ENCODE measurements at regions not wholly inside any gene's neighbourhood (a gene's known extent, or its start where the extent isn't known, plus 50 kb on each side); places are given as distances from the start of the nearest gene placed in this dataset.

DNA sequence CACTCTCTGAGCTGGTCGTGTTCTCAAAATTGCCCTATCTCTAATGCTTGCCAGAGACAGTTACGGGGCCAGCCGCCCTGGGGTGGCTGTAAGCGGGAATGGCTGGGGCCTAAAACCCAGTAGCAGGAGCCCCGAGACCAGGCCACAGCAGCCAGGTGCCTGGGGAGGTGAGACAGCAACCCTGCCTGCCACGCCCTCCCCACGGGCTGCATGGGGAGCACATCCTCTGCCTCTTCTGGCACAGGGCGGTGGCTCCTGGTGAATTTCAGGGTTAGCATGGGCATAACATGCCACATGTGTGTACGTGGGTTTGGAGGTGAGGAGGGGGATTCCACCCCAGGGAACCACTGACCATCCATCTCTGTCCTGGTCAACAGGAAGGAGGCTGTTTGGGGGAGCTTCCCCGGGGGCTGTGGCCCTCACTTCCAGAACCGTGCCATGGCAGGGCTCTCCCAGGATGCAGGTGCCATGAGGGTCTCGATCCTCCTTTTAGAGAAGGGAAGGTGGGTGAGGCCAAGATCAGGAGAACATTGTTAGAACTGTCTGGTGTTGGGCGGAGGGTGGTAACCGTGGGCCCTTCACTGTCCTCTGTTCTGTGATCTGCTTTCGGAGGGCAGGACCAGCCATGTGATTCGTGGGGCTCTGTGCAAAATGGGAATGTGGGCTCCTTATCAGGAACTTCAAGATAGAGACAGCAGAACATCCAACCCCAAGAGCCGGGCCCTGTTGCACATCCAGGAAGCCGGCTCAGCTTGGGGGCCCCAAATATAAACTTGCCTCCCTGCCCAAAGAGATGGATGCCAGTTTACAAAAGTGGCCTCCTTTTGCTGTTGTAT, 312.2 kb upstream of the DIO3 start:
- Histone ChIP-seq H3K9ac (replicated peaks; ENCODE audit: extremely low read depth, insufficient read depth, low read length) (no peak overlapping the region), H3K4me1 (ENCODE audit: control insufficient read depth, extremely low read depth, insufficient read depth, low read length) (no peaks in the 10 kb centered on the region), H4K20me1 (replicated peaks; ENCODE audit: control insufficient read depth, extremely low read depth, insufficient read depth, low read length) (no peaks in the 10 kb centered on the region), H3K36me3 (ENCODE audit: control insufficient read depth in 2 of 2, extremely low read depth in 1 of 2, insufficient read depth in 2 of 2, low read length in 2 of 2) (no peaks in the 10 kb centered on the region), H3K27ac (ENCODE audit: insufficient read depth, low read depth, low read length) (no peak overlapping the region), H3K4me2 (ENCODE audit: insufficient read depth, low read length) (no peak overlapping the region), H2AFZ (ENCODE audit: low read depth, low read length) (no peak overlapping the region), H3K9me1 (replicated peaks; ENCODE audit: control insufficient read depth, extremely low read depth, insufficient read depth, low read length) (no peaks in the 10 kb centered on the region), H3K4me3 (replicated peaks in 1 of 3; ENCODE audit: insufficient read depth in 1 of 3, low read depth in 1 of 3, low read length in 3 of 3) (no peak overlapping the region), H3K79me2 (ENCODE audit: control insufficient read depth, insufficient read depth, low read length) (no peaks in the 10 kb centered on the region), H3K27me3 (ENCODE audit: control insufficient read depth in 2 of 2, insufficient read depth in 2 of 2, low read length in 2 of 2) (no peaks in the 10 kb centered on the region), H3K9me3 (replicated peaks; ENCODE audit: control insufficient read depth, insufficient read depth, low read length) (no peaks in the 10 kb centered on the region)
- no TSS peak for BruUV-seq (replicated peaks)
- POLR2A ChIA-PET = no interaction called here
- CTCF ChIA-PET = no interaction called here
- FAIRE-seq (no peak), DNase-seq (ENCODE audit: low read depth, low spot score) (no peak)
- dilution Hi-C loops (cut with MboI; ENCODE audit: extremely low pct_ligation_motif_present, low sequenced_read_pairs) (no loop called here), intact Hi-C loops (cut with micrococcal nuclease) (no loop called here)
- TF ChIP-seq POLR2AphosphoS5 (IDR thresholded peaks at IDR 0.05; ENCODE audit: insufficient read depth, low read depth, low read length) (no peak), FOS (IDR thresholded peaks at IDR 0.05; ENCODE audit: borderline replicate concordance, insufficient read depth, low read length) (no peak), POLR2A (IDR thresholded peaks at IDR 0.05; ENCODE audit: low read depth, low read length) (no peak), JUN (IDR thresholded peaks at IDR 0.05; ENCODE audit: borderline replicate concordance, insufficient read depth, insufficient read length, low read depth) (no peak), MYC (IDR thresholded peaks at IDR 0.05; ENCODE audit: low read depth, low read length) (no peak), EZH2 (IDR thresholded peaks at IDR 0.05; ENCODE audit: borderline replicate concordance, low read depth, low read length, severe bottlenecking) (no peak), GATA2 (IDR thresholded peaks at IDR 0.05; ENCODE audit: insufficient read depth, insufficient read length, low read depth, low read length) (no peak)
- TF ChIP-seq, protein P1, sequence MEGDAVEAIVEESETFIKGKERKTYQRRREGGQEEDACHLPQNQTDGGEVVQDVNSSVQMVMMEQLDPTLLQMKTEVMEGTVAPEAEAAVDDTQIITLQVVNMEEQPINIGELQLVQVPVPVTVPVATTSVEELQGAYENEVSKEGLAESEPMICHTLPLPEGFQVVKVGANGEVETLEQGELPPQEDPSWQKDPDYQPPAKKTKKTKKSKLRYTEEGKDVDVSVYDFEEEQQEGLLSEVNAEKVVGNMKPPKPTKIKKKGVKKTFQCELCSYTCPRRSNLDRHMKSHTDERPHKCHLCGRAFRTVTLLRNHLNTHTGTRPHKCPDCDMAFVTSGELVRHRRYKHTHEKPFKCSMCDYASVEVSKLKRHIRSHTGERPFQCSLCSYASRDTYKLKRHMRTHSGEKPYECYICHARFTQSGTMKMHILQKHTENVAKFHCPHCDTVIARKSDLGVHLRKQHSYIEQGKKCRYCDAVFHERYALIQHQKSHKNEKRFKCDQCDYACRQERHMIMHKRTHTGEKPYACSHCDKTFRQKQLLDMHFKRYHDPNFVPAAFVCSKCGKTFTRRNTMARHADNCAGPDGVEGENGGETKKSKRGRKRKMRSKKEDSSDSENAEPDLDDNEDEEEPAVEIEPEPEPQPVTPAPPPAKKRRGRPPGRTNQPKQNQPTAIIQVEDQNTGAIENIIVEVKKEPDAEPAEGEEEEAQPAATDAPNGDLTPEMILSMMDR (IDR thresholded peaks at IDR 0.05; ENCODE audit: extremely low read depth in 1 of 2, insufficient read depth in 1 of 2, low read depth in 1 of 2, low read length in 2 of 2) = no peak
- TF ChIP-seq, protein P2, sequence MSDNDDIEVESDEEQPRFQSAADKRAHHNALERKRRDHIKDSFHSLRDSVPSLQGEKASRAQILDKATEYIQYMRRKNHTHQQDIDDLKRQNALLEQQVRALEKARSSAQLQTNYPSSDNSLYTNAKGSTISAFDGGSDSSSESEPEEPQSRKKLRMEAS (IDR thresholded peaks at IDR 0.05; ENCODE audit: insufficient read depth, insufficient read length) = no peak

Measured in endothelial cell of umbilical vein (primary cell).